A549 (cell line): ENCODE measurements at regions not wholly inside any gene's neighbourhood (a gene's known extent, or its start where the extent isn't known, plus 50 kb on each side); places are given as distances from the start of the nearest gene placed in this dataset.
A peak's percentile ranks its signal among the peaks of the same experiment; 100 is the strongest.

Experiments used
- ATAC-seq, 2 experiments: fragments of 200-7000 bp in 1 of 2; fragments of >200 bp in 1 of 2; cut with Nextera tagmentation in 1 of 2; cut with Tn5 transposase in 1 of 2; 3 replicates each; pipeline versions ENCODE4 v1.8.0 to v1.9.1; 2018 to 2020; ENCODE audit warnings: mild to moderate bottlenecking in 1 of 2, moderate library complexity in 1 of 2
- CTCF ChIA-PET: fragments of 300-600 bp; sonication (Branson Sonifier 250); formaldehyde crosslinking; extraction: SDS; loops from one replicate; lab custom pipeline; 2021; ENCODE audit warnings: antibody characterized with exemption, inconsistent platforms; lab: Yijun Ruan, JAX
- POLR2A ChIA-PET: fragments of 350-600 bp; formaldehyde crosslinking; extraction: SDS; loops from one replicate; lab custom pipeline; 2021; ENCODE audit warnings: antibody characterized with exemption, inconsistent platforms; lab: Yijun Ruan, JAX
- DNase-seq, 2 experiments: peaks; one replicate each; pipeline versions ENCODE4 v3.0.0 to v3.0.0-alpha.2; 2011 to 2016; ENCODE audit warnings: low read depth in 1 of 2, low spot score in 1 of 2
- FAIRE-seq: peaks from 2 replicates; lab custom pipeline; 2011; peaks lifted over from hg19 to GRCh38; lab: Jason Lieb, UNC
- H3K27ac ChIP-seq, 2 experiments: fragments of >200 bp; sonication (Bioruptor Twin); formaldehyde crosslinking; 3 replicates each; pipeline ENCODE4 v1.5.1; 2016 to 2017
- H3K4me1 ChIP-seq: fragments of >200 bp; sonication (Bioruptor Twin); formaldehyde crosslinking; 3 replicates; pipeline ENCODE4 v1.6.1; 2016
- H3K4me2 ChIP-seq: fragments of >200 bp; sonication (Bioruptor Twin); formaldehyde crosslinking; 3 replicates; pipeline ENCODE4 v1.6.1; 2016
- H3K4me3 ChIP-seq: fragments of >200 bp; sonication (Bioruptor Twin); formaldehyde crosslinking; 3 replicates; pipeline ENCODE4 v1.5.1; 2016
- H3K9me3 ChIP-seq: fragments of >200 bp; sonication (Bioruptor Twin); formaldehyde crosslinking; 3 replicates; pipeline ENCODE4 v1.6.1; 2016
- CHD2 ChIP-seq: fragments of 150-350 bp; IDR thresholded peaks from 2 replicates; pipeline ENCODE4 v1.6.1; 2014; ENCODE audit warnings: low read length; ENCODE audit not compliant: partially characterized antibody
- EHF ChIP-seq: fragments of 250-450 bp; sonication (Bioruptor Pico); IDR thresholded peaks from 2 replicates; pipeline ENCODE4 v1.5.0; 2020; ENCODE audit warnings: mild to moderate bottlenecking
- HOXB5 ChIP-seq: fragments of 250-450 bp; sonication (Bioruptor Pico); IDR thresholded peaks from 2 replicates; pipeline ENCODE4 v1.5.0; 2020; ENCODE audit warnings: mild to moderate bottlenecking, moderate library complexity
- JUNB ChIP-seq: fragments of >200 bp; sonication (Bioruptor Twin); formaldehyde crosslinking; IDR thresholded peaks from 2 replicates; pipeline ENCODE4 v1.6.1; 2016
- KDM1A ChIP-seq: fragments of 200-600 bp; sonication (generic); IDR thresholded peaks from 2 replicates; pipeline ENCODE4 v1.6.1; 2016; ENCODE audit warnings: low read depth, mild to moderate bottlenecking
- MYC ChIP-seq: IDR thresholded peaks from 2 replicates; pipeline ENCODE4 v1.6.1; 2012; ENCODE audit warnings: mild to moderate bottlenecking, inconsistent platforms, low read length, improper control_type of control experiment, borderline replicate concordance
- POLR2AphosphoS2 ChIP-seq: conservative IDR thresholded peaks from 2 replicates; pipeline ENCODE4 v1.6.1; 2012; ENCODE audit warnings: low read length, improper control_type of control experiment, inconsistent platforms
- RAD21 ChIP-seq, 2 experiments: fragments of >200 bp in 1 of 2; sonication (Bioruptor Twin) in 1 of 2; formaldehyde crosslinking in 1 of 2; IDR thresholded peaks in 1 of 2; conservative IDR thresholded peaks in 1 of 2; 2 replicates in 1 of 2; 3 replicates in 1 of 2; pipeline ENCODE4 v1.6.1; 2012 to 2018; ENCODE audit warnings: inconsistent platforms in 1 of 2
- RFX5 ChIP-seq: fragments of 450-650 bp; IDR thresholded peaks from 2 replicates; pipeline ENCODE4 v1.7.1; 2014; ENCODE audit warnings: antibody characterized with exemption, mild to moderate bottlenecking, moderate library complexity
- SMC3 ChIP-seq: fragments of >200 bp; sonication (Bioruptor Twin); formaldehyde crosslinking; IDR thresholded peaks from 3 replicates; pipeline ENCODE4 v1.6.1; 2018; ENCODE audit warnings: inconsistent platforms
- TP53 ChIP-seq: fragments of 250-450 bp; sonication (Bioruptor Pico); IDR thresholded peaks from 2 replicates; pipeline ENCODE4 v1.5.0; 2021; ENCODE audit warnings: mild to moderate bottlenecking, moderate library complexity
- ZNF302 ChIP-seq: fragments of 250-450 bp; sonication (Bioruptor Pico); IDR thresholded peaks from 2 replicates; pipeline ENCODE4 v1.9.0; 2021; ENCODE audit warnings: inconsistent platforms, mild to moderate bottlenecking, moderate library complexity
- WGBS: methylation state at CpG from one replicate; pipeline ENCODE4 v1.1.6; 2017; ENCODE audit errors: missing lambda C conversion rate; 5-methylcytosine and 5-hydroxymethylcytosine counted together
- TF ChIP-seq, protein P1 (sequence below): fragments of 450-650 bp; IDR thresholded peaks from 2 replicates; pipeline ENCODE4 v1.6.1; 2014; ENCODE audit warnings: antibody characterized with exemption
- TF ChIP-seq, protein P2 (sequence below): fragments of >200 bp; sonication (Bioruptor Twin); formaldehyde crosslinking; IDR thresholded peaks from 3 replicates; pipeline ENCODE4 v1.6.1; 2016
- TF ChIP-seq, protein P3 (sequence below): fragments of 250-450 bp; sonication (Bioruptor Pico); IDR thresholded peaks from 2 replicates; pipeline ENCODE4 v1.5.0; 2021; ENCODE audit warnings: mild to moderate bottlenecking, moderate library complexity, borderline replicate concordance
- TF ChIP-seq, protein P4 (sequence below): fragments of 150-350 bp; IDR thresholded peaks from 2 replicates; pipeline ENCODE4 v1.6.1; 2014; ENCODE audit warnings: low read depth, mild to moderate bottlenecking, low read length
- TF ChIP-seq, protein P5 (sequence below): fragments of 200-600 bp; sonication (generic); IDR thresholded peaks from 2 replicates; pipeline ENCODE4 v1.6.1; 2016; ENCODE audit warnings: antibody characterized with exemption, mild to moderate bottlenecking, moderate library complexity

DNA sequence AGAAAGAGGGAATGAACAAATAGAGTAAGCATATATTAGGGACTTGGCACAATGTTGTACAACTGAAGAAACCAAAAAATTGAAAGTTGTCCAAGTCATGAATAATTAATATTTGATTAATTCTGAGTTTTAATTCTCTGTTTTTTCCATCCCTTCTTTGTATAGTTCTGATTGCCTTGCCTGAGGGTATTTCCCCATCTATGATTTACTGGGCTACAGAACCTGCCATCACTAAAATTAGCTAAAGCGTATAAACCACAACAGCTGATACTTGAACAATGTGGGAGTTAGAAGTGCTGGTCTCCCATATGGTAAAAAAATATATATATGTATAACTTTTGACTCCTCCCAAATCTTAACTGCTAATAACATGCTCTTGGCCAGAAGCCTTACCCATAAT lies 1253.5 kb upstream of the CDH6 start (continued):
- TF ChIP-seq CHD2: no peak

DNA sequence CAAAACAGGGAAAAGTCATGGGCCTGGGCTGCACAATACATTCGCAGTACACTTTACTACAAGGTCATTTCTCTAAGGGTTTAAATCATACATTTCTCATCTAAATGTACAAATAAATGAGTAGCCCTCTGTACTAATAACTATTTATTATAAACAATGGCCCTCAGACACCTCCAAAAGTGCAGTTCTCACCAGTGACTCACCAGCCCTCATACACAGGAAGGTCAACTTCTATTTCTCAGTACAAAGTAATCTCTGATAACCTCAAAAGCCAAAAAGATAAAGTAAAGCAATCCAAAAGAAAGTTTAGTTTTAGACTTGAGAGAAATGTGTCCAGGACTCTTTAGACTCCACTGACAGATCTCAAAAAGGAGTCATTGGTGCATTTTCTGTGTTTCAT lies 1258.1 kb upstream of the CDH6 start:
- ChIA-PET POLR2A (no interaction called here), CTCF (no interaction called here)
- DNase-seq (no peak), FAIRE-seq (no peak), ATAC-seq (no peak)
- WGBS: 79% methylated on average over 1 of the region's 1 CpG
- Histone ChIP-seq H3K4me2 (no peak overlapping the region), H3K27ac (no peak overlapping the region), H3K4me1 (no peaks in the 10 kb centered on the region), H3K4me3 (no peak overlapping the region), H3K9me3 (no peaks in the 10 kb centered on the region)
- TF ChIP-seq SMC3 (no peak), MYC (no peak), HOXB5 (CRISPR knock-in tag) (no peak), RFX5 (no peak), TP53 (CRISPR knock-in tag) (no peak), JUNB (no peak), EHF (no peak), ZNF302 (no peak)
- TF ChIP-seq, protein P1, sequence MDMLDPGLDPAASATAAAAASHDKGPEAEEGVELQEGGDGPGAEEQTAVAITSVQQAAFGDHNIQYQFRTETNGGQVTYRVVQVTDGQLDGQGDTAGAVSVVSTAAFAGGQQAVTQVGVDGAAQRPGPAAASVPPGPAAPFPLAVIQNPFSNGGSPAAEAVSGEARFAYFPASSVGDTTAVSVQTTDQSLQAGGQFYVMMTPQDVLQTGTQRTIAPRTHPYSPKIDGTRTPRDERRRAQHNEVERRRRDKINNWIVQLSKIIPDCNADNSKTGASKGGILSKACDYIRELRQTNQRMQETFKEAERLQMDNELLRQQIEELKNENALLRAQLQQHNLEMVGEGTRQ: no peak
- TF ChIP-seq, protein P2, sequence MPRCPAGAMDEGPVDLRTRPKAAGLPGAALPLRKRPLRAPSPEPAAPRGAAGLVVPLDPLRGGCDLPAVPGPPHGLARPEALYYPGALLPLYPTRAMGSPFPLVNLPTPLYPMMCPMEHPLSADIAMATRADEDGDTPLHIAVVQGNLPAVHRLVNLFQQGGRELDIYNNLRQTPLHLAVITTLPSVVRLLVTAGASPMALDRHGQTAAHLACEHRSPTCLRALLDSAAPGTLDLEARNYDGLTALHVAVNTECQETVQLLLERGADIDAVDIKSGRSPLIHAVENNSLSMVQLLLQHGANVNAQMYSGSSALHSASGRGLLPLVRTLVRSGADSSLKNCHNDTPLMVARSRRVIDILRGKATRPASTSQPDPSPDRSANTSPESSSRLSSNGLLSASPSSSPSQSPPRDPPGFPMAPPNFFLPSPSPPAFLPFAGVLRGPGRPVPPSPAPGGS: no peak
- TF ChIP-seq, protein P3, sequence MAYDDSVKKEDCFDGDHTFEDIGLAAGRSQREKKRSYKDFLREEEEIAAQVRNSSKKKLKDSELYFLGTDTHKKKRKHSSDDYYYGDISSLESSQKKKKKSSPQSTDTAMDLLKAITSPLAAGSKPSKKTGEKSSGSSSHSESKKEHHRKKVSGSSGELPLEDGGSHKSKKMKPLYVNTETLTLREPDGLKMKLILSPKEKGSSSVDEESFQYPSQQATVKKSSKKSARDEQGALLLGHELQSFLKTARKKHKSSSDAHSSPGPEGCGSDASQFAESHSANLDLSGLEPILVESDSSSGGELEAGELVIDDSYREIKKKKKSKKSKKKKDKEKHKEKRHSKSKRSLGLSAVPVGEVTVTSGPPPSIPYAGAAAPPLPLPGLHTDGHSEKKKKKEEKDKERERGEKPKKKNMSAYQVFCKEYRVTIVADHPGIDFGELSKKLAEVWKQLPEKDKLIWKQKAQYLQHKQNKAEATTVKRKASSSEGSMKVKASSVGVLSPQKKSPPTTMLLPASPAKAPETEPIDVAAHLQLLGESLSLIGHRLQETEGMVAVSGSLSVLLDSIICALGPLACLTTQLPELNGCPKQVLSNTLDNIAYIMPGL (CRISPR knock-in tag): no peak
- TF ChIP-seq, protein P4, sequence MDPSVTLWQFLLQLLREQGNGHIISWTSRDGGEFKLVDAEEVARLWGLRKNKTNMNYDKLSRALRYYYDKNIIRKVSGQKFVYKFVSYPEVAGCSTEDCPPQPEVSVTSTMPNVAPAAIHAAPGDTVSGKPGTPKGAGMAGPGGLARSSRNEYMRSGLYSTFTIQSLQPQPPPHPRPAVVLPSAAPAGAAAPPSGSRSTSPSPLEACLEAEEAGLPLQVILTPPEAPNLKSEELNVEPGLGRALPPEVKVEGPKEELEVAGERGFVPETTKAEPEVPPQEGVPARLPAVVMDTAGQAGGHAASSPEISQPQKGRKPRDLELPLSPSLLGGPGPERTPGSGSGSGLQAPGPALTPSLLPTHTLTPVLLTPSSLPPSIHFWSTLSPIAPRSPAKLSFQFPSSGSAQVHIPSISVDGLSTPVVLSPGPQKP: no peak
- TF ChIP-seq, protein P5, sequence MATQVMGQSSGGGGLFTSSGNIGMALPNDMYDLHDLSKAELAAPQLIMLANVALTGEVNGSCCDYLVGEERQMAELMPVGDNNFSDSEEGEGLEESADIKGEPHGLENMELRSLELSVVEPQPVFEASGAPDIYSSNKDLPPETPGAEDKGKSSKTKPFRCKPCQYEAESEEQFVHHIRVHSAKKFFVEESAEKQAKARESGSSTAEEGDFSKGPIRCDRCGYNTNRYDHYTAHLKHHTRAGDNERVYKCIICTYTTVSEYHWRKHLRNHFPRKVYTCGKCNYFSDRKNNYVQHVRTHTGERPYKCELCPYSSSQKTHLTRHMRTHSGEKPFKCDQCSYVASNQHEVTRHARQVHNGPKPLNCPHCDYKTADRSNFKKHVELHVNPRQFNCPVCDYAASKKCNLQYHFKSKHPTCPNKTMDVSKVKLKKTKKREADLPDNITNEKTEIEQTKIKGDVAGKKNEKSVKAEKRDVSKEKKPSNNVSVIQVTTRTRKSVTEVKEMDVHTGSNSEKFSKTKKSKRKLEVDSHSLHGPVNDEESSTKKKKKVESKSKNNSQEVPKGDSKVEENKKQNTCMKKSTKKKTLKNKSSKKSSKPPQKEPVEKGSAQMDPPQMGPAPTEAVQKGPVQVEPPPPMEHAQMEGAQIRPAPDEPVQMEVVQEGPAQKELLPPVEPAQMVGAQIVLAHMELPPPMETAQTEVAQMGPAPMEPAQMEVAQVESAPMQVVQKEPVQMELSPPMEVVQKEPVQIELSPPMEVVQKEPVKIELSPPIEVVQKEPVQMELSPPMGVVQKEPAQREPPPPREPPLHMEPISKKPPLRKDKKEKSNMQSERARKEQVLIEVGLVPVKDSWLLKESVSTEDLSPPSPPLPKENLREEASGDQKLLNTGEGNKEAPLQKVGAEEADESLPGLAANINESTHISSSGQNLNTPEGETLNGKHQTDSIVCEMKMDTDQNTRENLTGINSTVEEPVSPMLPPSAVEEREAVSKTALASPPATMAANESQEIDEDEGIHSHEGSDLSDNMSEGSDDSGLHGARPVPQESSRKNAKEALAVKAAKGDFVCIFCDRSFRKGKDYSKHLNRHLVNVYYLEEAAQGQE: no peak

DNA sequence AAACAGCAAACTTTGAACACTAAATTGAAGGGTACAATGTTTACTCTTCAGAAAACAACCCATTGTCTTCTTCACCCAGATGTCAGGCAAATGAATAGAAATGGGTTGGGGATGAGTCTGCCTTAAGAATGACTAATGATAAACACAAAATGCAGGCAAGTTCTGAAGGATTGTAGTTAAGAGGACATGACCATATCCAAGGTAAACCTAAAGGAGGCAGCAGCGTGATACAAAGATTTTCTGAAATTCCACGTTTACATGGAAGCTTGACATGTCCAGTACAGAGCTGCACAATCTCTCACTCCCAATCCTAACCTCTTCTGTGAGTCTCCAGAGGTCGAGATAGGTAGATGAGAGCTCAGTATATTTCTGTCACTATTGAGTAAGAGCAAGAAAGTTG lies 1263.2 kb upstream of the CDH6 start:
- H3K4me2 ChIP-seq: no peak overlapping the region
- 17% methylated on average over 3 of the region's 3 CpGs for WGBS
- H3K4me1 ChIP-seq: no peaks in the 10 kb centered on the region
- ATAC-seq (no peak), FAIRE-seq (no peak), DNase-seq (peak in 1 of 2 experiments; percentile 10)
- no peak overlapping the region for H3K27ac ChIP-seq
- H3K9me3 ChIP-seq: no peaks in the 10 kb centered on the region
- H3K4me3 ChIP-seq: no peak overlapping the region
- TF ChIP-seq RAD21 (conservative IDR thresholded peaks at IDR 0.05 in 1 of 2, IDR thresholded peaks at IDR 0.05 in 1 of 2): 0 out of 5 replicates have a peak, but pooled peaks of 1 of the 2 experiments have one; percentile 2
- TF ChIP-seq EHF: no peak
- TF ChIP-seq KDM1A: no peak
- no peak for TF ChIP-seq POLR2AphosphoS2
- POLR2A ChIA-PET: no interaction called here
- CTCF ChIA-PET: no interaction called here
